GM18502 (cell line): ENCODE measurements at regions not wholly inside any gene's neighbourhood (a gene's known extent, or its start where the extent isn't known, plus 50 kb on each side); places are given as distances from the start of the nearest gene placed in this dataset.

Experiments used
- ATAC-seq: cut with Tn5 transposase; IDR thresholded peaks from one replicate; pipeline ENCODE4 v1.9.1; 2021; ENCODE audit warnings: mild to moderate bottlenecking; ENCODE audit not compliant: unreplicated experiment, poor library complexity

GRCh38 chr2:12097859-12098258 is 351.4 kb downstream of the LPIN1 start:
- ATAC-seq, result no peak

DNA sequence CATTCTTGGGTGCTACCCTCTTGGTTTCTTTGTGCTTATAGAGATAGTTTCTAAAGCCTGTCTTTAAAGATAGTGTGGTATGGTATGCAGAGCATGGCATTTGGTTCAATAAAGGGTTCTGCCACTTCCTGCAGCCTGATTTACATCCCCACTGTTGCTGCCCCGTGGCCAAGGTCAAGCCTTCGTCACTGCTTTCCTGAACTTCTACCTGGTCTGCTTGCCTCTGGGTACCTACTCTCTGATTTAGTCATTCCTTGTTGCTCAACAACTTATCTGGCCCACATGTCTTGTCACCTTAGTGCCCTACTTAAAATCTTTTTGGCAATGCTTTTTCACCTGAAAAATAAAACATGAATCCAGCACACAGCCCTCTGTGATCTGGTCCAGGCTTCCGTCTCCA is 352.9 kb downstream of the LPIN1 start:
- no peak for ATAC-seq

DNA sequence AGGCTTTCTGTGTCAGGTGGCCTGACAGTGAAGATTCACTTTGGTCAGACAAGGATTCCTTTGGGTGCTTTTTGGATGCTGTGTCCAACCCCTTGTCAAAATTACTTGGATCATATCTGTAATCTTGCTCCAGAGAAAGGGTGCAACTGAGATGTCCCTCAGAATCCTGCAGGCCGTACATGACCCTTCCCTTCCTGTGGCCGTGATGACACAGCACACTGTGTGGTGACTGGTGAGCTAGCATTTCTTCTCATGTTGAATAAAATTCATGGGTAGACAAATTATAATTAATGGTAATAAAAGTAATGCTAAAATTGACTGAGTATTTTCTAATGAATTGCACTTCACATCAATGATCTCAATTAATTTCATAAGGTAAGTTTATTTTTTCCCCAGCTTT is 356.2 kb downstream of the LPIN1 start:
- ATAC-seq, result no peak

DNA sequence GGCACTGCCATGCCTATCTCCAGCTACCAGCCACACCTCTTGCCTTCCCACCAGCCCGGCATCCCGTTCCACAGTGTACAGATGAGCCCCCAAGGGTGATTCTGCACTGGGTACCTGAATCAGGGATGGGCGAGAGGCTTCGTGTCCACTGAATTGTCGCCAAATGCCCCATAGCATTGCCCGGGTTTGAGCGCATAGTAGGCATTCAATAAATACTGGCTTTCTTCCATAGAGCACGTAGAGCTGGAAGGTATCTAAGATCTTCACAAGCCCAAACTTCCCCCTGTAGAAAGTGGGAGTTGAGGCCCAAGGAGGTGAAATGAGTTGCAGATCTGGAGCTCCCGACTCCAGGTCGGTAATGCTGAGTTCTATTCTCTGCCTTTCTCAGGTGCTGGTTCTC is 358.7 kb downstream of the LPIN1 start:
- no peak for ATAC-seq

DNA sequence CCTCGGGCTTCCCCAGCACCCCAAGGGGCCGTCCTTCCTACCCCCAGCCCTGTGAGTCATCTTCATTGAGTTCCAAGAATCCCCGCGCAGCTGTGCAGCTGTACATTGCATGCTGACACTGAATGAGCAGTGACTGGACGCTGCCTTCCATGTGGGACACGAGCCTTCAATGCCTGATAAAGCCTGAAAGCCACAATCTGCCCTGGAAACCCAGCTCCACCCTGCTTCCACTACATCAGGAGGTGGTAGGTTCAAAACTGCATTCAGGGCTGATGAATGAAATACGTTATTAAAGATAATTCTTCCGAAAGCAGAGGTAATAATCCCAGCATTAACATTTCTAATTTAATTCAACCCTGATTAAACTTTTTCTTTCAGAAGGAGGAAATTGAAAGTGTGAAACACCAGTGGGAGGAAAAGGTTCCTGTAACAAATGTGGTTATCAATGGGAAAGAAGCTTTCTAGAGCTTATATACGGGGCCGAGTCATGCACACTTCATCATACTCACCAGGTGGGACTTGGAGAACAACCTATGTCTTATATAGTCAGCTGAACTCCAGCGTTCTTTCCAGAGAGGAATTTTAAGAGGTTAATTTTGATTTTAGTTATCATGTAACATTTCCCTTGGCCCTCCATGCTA is 360.1 kb downstream of the LPIN1 start:
- ATAC-seq, result peak; percentile 61

- no peak for ATAC-seq
These were observed 360.9 kb downstream of the LPIN1 start for GRCh38 chr2:12107321-12107720.

- ATAC-seq, result no peak
These were observed 361.5 kb downstream of the LPIN1 start for GRCh38 chr2:12107939-12108338.

GRCh38 chr2:12109363-12110017 is 363.1 kb downstream of the LPIN1 start:
- ATAC-seq, result no peak

DNA sequence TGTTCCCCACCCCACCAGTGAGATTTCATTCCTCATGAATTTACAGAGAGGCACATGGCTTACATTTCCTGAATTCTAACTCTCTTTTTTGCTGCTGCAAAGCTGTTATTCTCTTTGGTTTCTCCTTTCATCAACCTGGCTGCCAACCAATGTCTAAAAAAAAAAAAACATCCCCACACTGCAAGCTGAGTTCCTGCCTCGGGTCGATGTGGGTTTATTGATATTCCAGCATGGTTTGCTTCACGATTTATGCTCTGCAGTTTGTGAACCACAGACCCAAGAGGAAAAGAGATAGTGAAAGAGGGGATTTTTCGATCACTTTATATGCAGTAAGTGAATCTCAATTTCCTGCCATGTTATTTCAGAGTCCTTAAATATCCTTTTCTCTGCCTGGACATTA is 363.6 kb downstream of the LPIN1 start:
- no peak for ATAC-seq

GRCh38 chr2:12110481-12110880 is 364.0 kb downstream of the LPIN1 start:
- ATAC-seq, result no peak

- ATAC-seq, result no peak
These were observed 367.0 kb downstream of the LPIN1 start for GRCh38 chr2:12113412-12113811.

- ATAC-seq, result no peak
These were observed 368.4 kb downstream of the LPIN1 start for GRCh38 chr2:12114816-12115215.

DNA sequence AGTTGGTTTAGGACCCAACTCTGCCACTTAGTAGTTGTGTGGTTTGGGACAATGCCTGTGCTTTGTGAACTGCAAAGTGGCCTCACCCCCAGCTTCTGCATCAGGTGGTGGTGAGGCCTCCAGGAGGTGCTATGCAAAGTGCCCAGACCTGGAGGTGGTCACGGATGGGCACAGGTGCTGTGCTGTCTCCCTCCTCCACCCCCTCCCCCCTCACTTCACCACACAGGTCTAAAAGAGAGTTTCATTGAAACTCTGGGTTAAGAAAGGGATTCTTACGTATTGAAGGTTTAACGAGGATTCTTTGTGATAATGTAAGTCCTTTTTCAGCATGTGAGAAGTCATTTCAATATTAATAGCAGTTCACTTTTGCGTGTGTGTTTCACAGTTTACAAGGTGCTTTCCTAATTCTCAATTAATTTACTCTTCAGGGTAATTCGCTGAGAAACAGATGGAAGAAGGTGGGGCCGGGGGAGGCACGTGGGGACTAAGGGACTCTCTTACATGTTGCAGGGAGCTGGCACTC is 369.9 kb downstream of the LPIN1 start:
- ATAC-seq, result peak; percentile 82

- ATAC-seq, result no peak
These were observed 373.4 kb downstream of the LPIN1 start for GRCh38 chr2:12119841-12120240.

DNA sequence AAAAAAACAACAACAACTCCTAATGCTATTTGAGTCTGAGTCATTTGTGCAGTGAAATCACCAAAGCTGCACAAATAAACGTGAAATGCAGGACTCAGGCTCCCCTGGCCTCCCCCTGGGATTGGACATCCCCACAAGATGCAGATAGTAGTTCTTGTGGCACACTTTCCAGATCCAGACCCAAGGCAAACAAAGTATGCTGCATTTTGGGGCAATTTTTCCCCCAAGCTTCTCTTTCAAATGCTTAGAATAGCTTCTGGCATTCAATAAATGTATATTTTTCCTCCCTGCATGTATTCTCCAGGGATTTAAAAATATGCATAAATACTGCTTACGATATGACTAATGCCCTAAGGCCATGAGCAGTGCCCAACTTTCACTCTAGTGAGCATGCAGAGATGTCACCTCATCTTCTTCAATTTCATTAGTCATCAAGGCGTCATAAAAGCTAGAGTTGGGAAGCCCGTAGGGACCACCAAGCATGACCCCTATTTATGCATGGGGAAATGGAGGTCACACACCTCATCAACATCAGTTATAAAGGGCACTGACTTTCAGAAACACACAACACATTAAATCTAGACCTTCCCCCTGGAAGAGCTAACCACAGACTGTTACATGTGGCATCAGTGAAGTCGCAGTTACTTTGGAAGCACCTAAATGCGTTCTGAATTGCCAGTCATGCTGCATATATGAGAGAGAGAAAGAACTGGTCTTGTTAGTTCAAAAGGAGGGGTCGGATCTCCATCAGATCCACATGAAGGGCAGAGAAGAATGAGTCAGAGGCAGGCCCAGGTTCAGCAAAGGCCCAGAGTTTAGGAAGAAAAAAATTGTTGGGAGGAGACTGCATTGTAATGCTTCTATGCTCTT is 374.1 kb downstream of the LPIN1 start:
- no peak for ATAC-seq

- no peak for ATAC-seq
These were observed 378.4 kb downstream of the LPIN1 start for GRCh38 chr2:12124790-12125189.

DNA sequence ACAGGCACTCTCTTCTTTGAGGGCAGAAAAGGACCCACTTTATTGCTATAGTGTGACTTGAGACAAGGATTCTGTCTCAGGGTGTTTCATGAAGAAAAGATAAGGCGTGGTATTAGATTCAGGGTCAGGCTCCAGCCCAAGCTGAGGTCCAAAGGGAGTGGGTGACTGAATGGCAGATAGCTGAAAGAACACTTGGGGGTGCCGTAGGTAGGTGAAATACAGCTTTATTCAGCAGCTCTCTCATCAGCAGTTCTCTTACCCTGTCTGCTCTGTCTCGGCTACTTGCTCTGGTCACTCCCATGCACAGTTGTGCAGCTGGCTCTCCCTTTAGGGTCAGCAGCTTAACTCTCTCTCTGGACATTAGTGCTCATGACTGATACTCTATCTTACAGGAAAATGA is 379.9 kb downstream of the LPIN1 start:
- ATAC-seq, result no peak

DNA sequence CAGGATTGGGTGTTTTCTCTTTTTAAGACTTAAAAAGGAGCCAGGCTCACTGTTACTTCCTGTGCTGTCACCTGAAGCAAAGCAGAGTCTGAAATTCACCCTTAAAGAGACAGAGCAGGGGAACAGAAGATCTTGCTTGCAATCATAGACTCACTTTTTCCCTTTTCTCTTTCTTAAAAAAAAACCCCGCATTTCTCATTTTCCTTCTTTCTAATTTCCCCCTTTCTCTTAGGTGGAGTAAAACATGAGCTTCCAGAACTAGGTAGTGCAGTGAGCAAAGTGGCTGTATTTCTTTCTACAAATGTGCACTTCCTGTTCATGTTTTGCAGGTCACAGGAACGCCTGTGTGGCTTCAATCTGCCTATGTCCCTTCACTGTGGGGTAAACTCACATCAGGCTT is 381.2 kb downstream of the LPIN1 start:
- peak; percentile 52 for ATAC-seq

DNA sequence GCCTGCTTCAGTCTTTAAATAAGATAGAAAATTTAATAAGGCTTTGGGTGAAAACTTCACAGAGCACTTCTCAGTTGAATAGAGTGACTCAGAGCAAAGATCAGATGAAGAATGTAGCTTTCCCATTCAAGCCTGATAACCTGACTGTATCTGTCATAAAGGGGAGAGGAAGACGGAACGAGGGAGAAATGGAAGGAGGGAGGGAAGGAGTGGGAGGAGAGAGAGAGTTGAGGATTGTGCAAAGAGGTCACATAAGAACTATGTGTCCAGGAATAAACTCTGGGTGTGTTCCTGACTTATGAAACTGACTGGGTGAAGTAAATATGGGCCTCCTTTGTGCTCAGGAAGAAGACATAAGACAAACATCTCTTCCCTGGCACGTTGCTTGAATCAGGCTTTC is 385.5 kb downstream of the LPIN1 start:
- no peak for ATAC-seq

DNA sequence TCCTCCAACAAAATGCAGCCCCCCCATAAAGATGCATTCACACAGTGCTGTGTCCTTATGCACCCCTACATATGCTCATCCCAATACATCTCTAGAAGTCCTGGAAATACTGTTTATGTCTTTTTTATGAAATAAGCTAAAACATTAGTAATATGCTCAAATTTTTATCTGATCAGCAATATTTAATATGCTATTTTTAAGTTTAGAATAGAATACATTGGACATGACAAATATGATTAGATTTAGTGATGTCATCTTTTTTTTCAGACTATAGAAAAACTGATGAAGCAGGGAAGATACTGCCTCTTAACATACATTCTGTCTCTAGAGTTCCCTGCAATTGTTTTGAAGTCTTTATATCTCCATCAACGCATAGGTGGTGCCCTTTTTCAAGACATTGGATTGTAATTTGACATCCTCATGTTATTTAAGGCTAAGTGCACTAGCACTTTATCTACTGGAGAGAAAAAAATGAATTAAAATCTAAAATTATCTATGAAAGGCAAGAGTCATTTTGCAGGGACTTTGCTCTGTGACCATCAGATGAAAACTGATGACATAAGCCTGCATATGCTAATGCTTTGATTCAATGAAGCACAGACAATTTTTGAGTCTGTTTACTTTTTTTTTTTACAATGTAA is 395.3 kb downstream of the LPIN1 start:
- ATAC-seq, result no peak

DNA sequence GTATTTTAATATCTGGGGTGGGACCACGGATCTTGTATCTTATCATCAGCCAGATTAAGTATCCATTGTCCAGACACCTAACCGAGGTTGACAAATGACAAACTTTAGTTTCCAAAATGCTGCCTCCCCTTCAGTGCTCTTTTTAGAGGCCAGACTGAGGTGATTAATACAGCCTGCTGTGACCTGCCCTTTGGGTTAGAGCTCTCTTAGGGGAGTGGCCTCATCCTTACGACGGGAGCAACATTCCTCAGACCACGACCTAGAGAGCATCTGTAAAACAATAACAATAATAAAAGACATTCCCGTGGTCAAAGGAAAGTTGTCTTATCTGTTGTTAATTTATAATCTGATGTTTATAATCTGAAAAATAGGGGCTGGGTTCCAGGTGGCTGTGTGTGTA is 405.3 kb downstream of the LPIN1 start:
- no peak for ATAC-seq
